Endodermal cell (in vitro differentiated cells): ENCODE measurements at regions not wholly inside any gene's neighbourhood (a gene's known extent, or its start where the extent isn't known, plus 50 kb on each side); places are given as distances from the start of the nearest gene placed in this dataset.

ENCODE experiments used
- DNase-seq: peaks from one replicate; pipeline ENCODE4 v3.0.0-alpha.2; 2017
- H3K27ac ChIP-seq: 2 replicates; pipeline ENCODE4 v1.5.1; 2013; ENCODE audit warnings: mild to moderate bottlenecking, low read depth, low read length, moderate library complexity
- H3K27me3 ChIP-seq: 2 replicates; pipeline ENCODE4 v1.6.1; 2013; ENCODE audit warnings: mild to moderate bottlenecking, low read length, moderate library complexity; ENCODE audit not compliant: insufficient read depth, control insufficient read depth, poor library complexity, severe bottlenecking
- H3K36me3 ChIP-seq: 2 replicates; pipeline ENCODE4 v1.7.0; 2013; ENCODE audit warnings: mild to moderate bottlenecking, low read length, moderate library complexity; ENCODE audit not compliant: control insufficient read depth, insufficient read depth
- H3K4me1 ChIP-seq: one replicate; pipeline ENCODE4 v1.7.0; 2013; ENCODE audit warnings: low read length; ENCODE audit not compliant: control insufficient read depth, insufficient read depth
- H3K4me3 ChIP-seq: 2 replicates; pipeline ENCODE4 v1.5.1; 2013; ENCODE audit warnings: mild to moderate bottlenecking, low read length, moderate library complexity
- H3K9ac ChIP-seq: 2 replicates; pipeline ENCODE4 v1.6.1; 2013; ENCODE audit warnings: mild to moderate bottlenecking, low read length, moderate library complexity; ENCODE audit not compliant: poor library complexity, severe bottlenecking; ENCODE audit errors: extremely low read depth
- H3K9me3 ChIP-seq: 2 replicates; pipeline ENCODE4 v1.6.1; 2013; ENCODE audit warnings: mild to moderate bottlenecking, low read length, moderate library complexity; ENCODE audit not compliant: control insufficient read depth
- H3K27ac Mint-ChIP-seq: 2 replicates; pipeline ENCODE4 v1.8.0; 2020; ENCODE audit warnings: mixed read lengths
- H3K27me3 Mint-ChIP-seq: 2 replicates; pipeline ENCODE4 v1.8.0; 2021; ENCODE audit warnings: mild to moderate bottlenecking, mixed read lengths; ENCODE audit not compliant: insufficient read depth
- H3K36me3 Mint-ChIP-seq: 2 replicates; pipeline ENCODE4 v1.8.0; 2020; ENCODE audit warnings: low read depth, mixed read lengths
- H3K4me1 Mint-ChIP-seq: 2 replicates; pipeline ENCODE4 v1.8.0; 2020; ENCODE audit warnings: mixed read lengths
- H3K4me3 Mint-ChIP-seq: 2 replicates; pipeline ENCODE4 v1.8.0; 2020; ENCODE audit warnings: mild to moderate bottlenecking, moderate library complexity, mixed read lengths
- H3K9me3 Mint-ChIP-seq: 2 replicates; pipeline ENCODE4 v1.8.0; 2020; ENCODE audit warnings: mild to moderate bottlenecking, mixed read lengths
- CTCF ChIP-seq: fragments of 200-600 bp; sonication (generic); conservative IDR thresholded peaks from 2 replicates; pipeline ENCODE4 v1.5.0; 2021; ENCODE audit warnings: antibody characterized with exemption, mild to moderate bottlenecking
- WGBS, 2 experiments: methylation state at CpG; one replicate each; pipeline versions ENCODE4 v1.1.5 to v1.1.7; 2013; ENCODE audit warnings: missing lambda C conversion rate in 2 of 2, mixed read lengths in 1 of 2; ENCODE audit not compliant: insufficient coverage in 1 of 2, insufficient read length in 1 of 2; 5-methylcytosine and 5-hydroxymethylcytosine counted together

- no peak overlapping the region for H3K4me3 ChIP-seq
- H3K36me3 ChIP-seq: no peaks in the 10 kb centered on the region
- H3K9me3 ChIP-seq: peaks cover 5% of the 10 kb centered on the region
- Mint-ChIP-seq H3K9me3 (peaks cover 14% of the 10 kb centered on the region), H3K4me3 (no peak overlapping the region), H3K36me3 (no peaks in the 10 kb centered on the region), H3K4me1 (no peaks in the 10 kb centered on the region), H3K27ac (no peak overlapping the region), H3K27me3 (no peaks in the 10 kb centered on the region)
- no peaks in the 10 kb centered on the region for H3K27me3 ChIP-seq
- no peak for DNase-seq
- no peak overlapping the region for H3K9ac ChIP-seq
- no peak for TF ChIP-seq CTCF
- no peaks in the 10 kb centered on the region for H3K4me1 ChIP-seq
- H3K27ac ChIP-seq: no peak overlapping the region
These were observed 1267.0 kb upstream of the FLRT2 start for GRCh38 chr14:84262932-84263331.

GRCh38 chr14:84272290-84272721, 1257.6 kb upstream of the FLRT2 start:
- no peak for DNase-seq

GRCh38 chr14:84273181-84273580, 1256.8 kb upstream of the FLRT2 start:
- no peak overlapping the region for H3K4me3 Mint-ChIP-seq
- H3K27ac Mint-ChIP-seq: no peak overlapping the region
- Histone ChIP-seq H3K36me3 (no peaks in the 10 kb centered on the region), H3K4me1 (no peaks in the 10 kb centered on the region), H3K27me3 (no peaks in the 10 kb centered on the region), H3K4me3 (no peak overlapping the region), H3K9ac (no peak overlapping the region), H3K9me3 (no peaks in the 10 kb centered on the region), H3K27ac (no peak overlapping the region)
- no peak for DNase-seq
- no peak for TF ChIP-seq CTCF
- H3K4me1 Mint-ChIP-seq: no peaks in the 10 kb centered on the region
- no peaks in the 10 kb centered on the region for H3K27me3 Mint-ChIP-seq
- WGBS, 2 experiments: 92 to 100% methylated on average over 2 to 3 of the region's 3 CpGs
- no peaks in the 10 kb centered on the region for H3K9me3 Mint-ChIP-seq
- H3K36me3 Mint-ChIP-seq: no peaks in the 10 kb centered on the region

More at GRCh38 chr14:84272290-84272721, 1257.6 kb upstream of the FLRT2 start:
- Histone ChIP-seq H3K27me3 (no peaks in the 10 kb centered on the region), H3K9ac (no peak overlapping the region), H3K9me3 (no peaks in the 10 kb centered on the region), H3K36me3 (no peaks in the 10 kb centered on the region), H3K27ac (no peak overlapping the region), H3K4me1 (no peaks in the 10 kb centered on the region), H3K4me3 (no peak overlapping the region)
- TF ChIP-seq CTCF: no peak
- Mint-ChIP-seq H3K4me3 (no peak overlapping the region), H3K4me1 (no peaks in the 10 kb centered on the region), H3K27me3 (no peaks in the 10 kb centered on the region), H3K27ac (no peak overlapping the region), H3K9me3 (no peaks in the 10 kb centered on the region), H3K36me3 (no peaks in the 10 kb centered on the region)
- 90 to 100% methylated on average over 1 to 2 of the region's 2 CpGs for WGBS, 2 experiments
